Uterus (tissue), 2 donors: ENCODE measurements at regions not wholly inside any gene's neighbourhood (a gene's known extent, or its start where the extent isn't known, plus 50 kb on each side); places are given as distances from the start of the nearest gene placed in this dataset.

Experiments
- POLR2A ChIP-seq, 2 donors: fragments of 450-650 bp; IDR thresholded peaks; one replicate each; pipeline ENCODE4 v1.6.1; 2016; ENCODE audit warnings: antibody characterized with exemption in 2 of 2, mild to moderate bottlenecking in 1 of 2, moderate library complexity in 1 of 2
- TF ChIP-seq, protein P1 (sequence below), 4 experiments: fragments of 200-600 bp in 2 of 4; fragments of 450-650 bp in 2 of 4; sonication (generic) in 2 of 4; IDR thresholded peaks; one replicate each; pipeline ENCODE4 v1.5.1; 2016 to 2019; ENCODE audit warnings: antibody characterized with exemption in 4 of 4, mild to moderate bottlenecking in 2 of 4, moderate library complexity in 1 of 4

GRCh38 chr9:6123416-6123815 lies 92.2 kb upstream of the IL33 start:
- TF ChIP-seq, protein P1, sequence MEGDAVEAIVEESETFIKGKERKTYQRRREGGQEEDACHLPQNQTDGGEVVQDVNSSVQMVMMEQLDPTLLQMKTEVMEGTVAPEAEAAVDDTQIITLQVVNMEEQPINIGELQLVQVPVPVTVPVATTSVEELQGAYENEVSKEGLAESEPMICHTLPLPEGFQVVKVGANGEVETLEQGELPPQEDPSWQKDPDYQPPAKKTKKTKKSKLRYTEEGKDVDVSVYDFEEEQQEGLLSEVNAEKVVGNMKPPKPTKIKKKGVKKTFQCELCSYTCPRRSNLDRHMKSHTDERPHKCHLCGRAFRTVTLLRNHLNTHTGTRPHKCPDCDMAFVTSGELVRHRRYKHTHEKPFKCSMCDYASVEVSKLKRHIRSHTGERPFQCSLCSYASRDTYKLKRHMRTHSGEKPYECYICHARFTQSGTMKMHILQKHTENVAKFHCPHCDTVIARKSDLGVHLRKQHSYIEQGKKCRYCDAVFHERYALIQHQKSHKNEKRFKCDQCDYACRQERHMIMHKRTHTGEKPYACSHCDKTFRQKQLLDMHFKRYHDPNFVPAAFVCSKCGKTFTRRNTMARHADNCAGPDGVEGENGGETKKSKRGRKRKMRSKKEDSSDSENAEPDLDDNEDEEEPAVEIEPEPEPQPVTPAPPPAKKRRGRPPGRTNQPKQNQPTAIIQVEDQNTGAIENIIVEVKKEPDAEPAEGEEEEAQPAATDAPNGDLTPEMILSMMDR (IDR thresholded peaks at IDR 0.05), result no peak
- no peak for TF ChIP-seq POLR2A (IDR thresholded peaks at IDR 0.05)
